ENCODE measurements at regions not wholly inside any gene's neighbourhood (a gene's known extent, or its start where the extent isn't known, plus 50 kb on each side); places are given as distances from the start of the nearest gene placed in this dataset.

- 68 to 79% methylated on average over 1 of the region's 1 CpG for WGBS, 2 donors
- no peaks in the 10 kb centered on the region for H3K9me3 ChIP-seq
- peaks cover 0 to 21% (median 11%) of the 10 kb centered on the region in 4 donors for H3K4me1 ChIP-seq
- peak overlapping the region in 2 of 4 donors; percentile 2 to 48 for H3K27ac ChIP-seq
- intact Hi-C loops (cut with DNase I), result no loop called here
- H3K27me3 ChIP-seq, result no peaks in the 10 kb centered on the region
- TF ChIP-seq CTCF (IDR thresholded peaks at IDR 0.05) (no peak), POLR2A (IDR thresholded peaks at IDR 0.05) (no peak), POLR2AphosphoS5 (IDR thresholded peaks at IDR 0.05) (peak in 2 of 4 donors; percentile 12 to 30), EP300 (IDR thresholded peaks at IDR 0.05) (no peak)
- DNase-seq, result no peak
- no peak overlapping the region for H3K4me3 ChIP-seq
- no peaks in the 10 kb centered on the region for H3K36me3 ChIP-seq
Measured at GRCh38 chr7:18109762-18110161, 82.1 kb upstream of the PRPS1L1 start.

- Histone ChIP-seq H3K27ac (no peak overlapping the region), H3K9me3 (no peaks in the 10 kb centered on the region), H3K4me1 (no peaks in the 10 kb centered on the region), H3K4me3 (no peak overlapping the region), H3K36me3 (no peaks in the 10 kb centered on the region), H3K27me3 (no peaks in the 10 kb centered on the region)
- no peak for DNase-seq
- TF ChIP-seq POLR2A (IDR thresholded peaks at IDR 0.05), result no peak
- no peak for TF ChIP-seq CTCF (IDR thresholded peaks at IDR 0.05)
- no peak for TF ChIP-seq POLR2AphosphoS5 (IDR thresholded peaks at IDR 0.05)
- TF ChIP-seq EP300 (IDR thresholded peaks at IDR 0.05), result no peak
- intact Hi-C loops (cut with DNase I), result no loop called here
- WGBS, 2 donors, result 91 to 100% methylated on average over 1 of the region's 1 CpG
Measured at GRCh38 chr7:18116661-18117060, 89.0 kb upstream of the PRPS1L1 start.

GRCh38 chr7:18117482-18117881 lies 89.8 kb upstream of the PRPS1L1 start:
- Histone ChIP-seq H3K27ac (no peak overlapping the region), H3K9me3 (no peaks in the 10 kb centered on the region), H3K36me3 (no peaks in the 10 kb centered on the region), H3K4me1 (no peaks in the 10 kb centered on the region), H3K4me3 (no peak overlapping the region), H3K27me3 (no peaks in the 10 kb centered on the region)
- DNase-seq, result no peak
- TF ChIP-seq EP300 (IDR thresholded peaks at IDR 0.05), result no peak
- no peak for TF ChIP-seq POLR2A (IDR thresholded peaks at IDR 0.05)
- TF ChIP-seq POLR2AphosphoS5 (IDR thresholded peaks at IDR 0.05), result no peak
- no peak for TF ChIP-seq CTCF (IDR thresholded peaks at IDR 0.05)
- intact Hi-C loops (cut with DNase I), result no loop called here
- 90 to 92% methylated on average over 3 of the region's 3 CpGs for WGBS, 2 donors

- no peak overlapping the region for H3K27ac ChIP-seq
- no peak for TF ChIP-seq POLR2A (IDR thresholded peaks at IDR 0.05)
- no peak for TF ChIP-seq CTCF (IDR thresholded peaks at IDR 0.05)
- no peak for TF ChIP-seq POLR2AphosphoS5 (IDR thresholded peaks at IDR 0.05)
- no peak for TF ChIP-seq EP300 (IDR thresholded peaks at IDR 0.05)
- intact Hi-C loops (cut with DNase I), result no loop called here
- no peaks in the 10 kb centered on the region for H3K9me3 ChIP-seq
- H3K4me1 ChIP-seq, result peaks cover 0 to 3% (median 1%) of the 10 kb centered on the region in 4 donors
- H3K27me3 ChIP-seq, result no peaks in the 10 kb centered on the region
- no peak for DNase-seq
- H3K36me3 ChIP-seq, result no peaks in the 10 kb centered on the region
- H3K4me3 ChIP-seq, result no peak overlapping the region
Measured at GRCh38 chr7:18119985-18120384, 92.3 kb upstream of the PRPS1L1 start.

- no peaks in the 10 kb centered on the region for H3K36me3 ChIP-seq
- H3K27ac ChIP-seq, result no peak overlapping the region
- H3K4me1 ChIP-seq, result peaks cover 0 to 26% (median 12%) of the 10 kb centered on the region in 4 donors
- H3K9me3 ChIP-seq, result no peaks in the 10 kb centered on the region
- no peak for DNase-seq
- H3K27me3 ChIP-seq, result no peaks in the 10 kb centered on the region
- WGBS, 2 donors, result 83 to 90% methylated on average over 2 of the region's 2 CpGs
- no peak overlapping the region for H3K4me3 ChIP-seq
- TF ChIP-seq CTCF (IDR thresholded peaks at IDR 0.05), result no peak
- no peak for TF ChIP-seq POLR2AphosphoS5 (IDR thresholded peaks at IDR 0.05)
- no peak for TF ChIP-seq POLR2A (IDR thresholded peaks at IDR 0.05)
- TF ChIP-seq EP300 (IDR thresholded peaks at IDR 0.05), result no peak
- intact Hi-C loops (cut with DNase I), result no loop called here
Measured at GRCh38 chr7:18123508-18124239, 96.0 kb upstream of the PRPS1L1 start.
